Glomerular visceral epithelial cell (primary cell): ENCODE measurements at regions not wholly inside any gene's neighbourhood (a gene's known extent, or its start where the extent isn't known, plus 50 kb on each side); places are given as distances from the start of the nearest gene placed in this dataset.
"Not testable (repeated sequence)": the region's sequence is repeated elsewhere in the genome, so short reads cannot be mapped to it uniquely, and the experiment has no call there.

Experiments used
- DNase-seq: peaks from one replicate; pipeline ENCODE4 v3.0.0-alpha.2; 2016; ENCODE audit errors: extremely low spot score

DNA sequence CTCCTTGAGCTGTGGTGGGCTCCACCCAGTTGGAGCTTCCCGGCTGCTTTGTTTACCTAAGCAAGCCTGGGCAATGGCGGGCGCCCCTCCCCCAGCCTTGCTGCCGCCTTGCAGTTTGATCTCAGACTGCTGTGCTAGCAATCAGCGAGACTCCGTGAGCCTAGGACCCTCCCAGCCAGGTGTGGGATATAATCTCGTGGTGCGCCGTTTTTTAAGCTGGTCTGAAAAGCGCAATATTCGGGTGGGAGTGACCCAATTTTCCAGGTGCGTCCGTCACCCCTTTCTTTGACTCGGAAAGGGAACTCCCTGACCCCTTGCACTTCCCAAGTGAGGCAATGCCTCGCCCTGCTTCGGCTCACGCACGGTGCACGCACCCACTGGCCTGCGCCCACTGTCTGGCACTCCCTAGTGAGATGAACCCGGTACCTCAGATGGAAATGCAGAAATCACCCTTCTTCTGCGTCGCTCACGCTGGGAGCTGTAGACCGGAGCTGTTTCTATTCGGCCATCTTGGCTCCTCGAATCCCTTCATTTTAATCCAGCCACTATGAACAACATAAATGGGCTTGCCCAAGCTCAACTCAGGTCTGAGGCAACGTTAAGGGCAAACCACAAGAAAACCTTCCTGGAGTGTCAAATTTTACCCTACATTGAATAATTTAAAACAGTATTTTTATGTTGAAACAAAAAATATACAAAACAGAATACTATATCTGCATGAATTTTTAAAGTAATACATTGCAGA is 112.4 kb upstream of the CCDC150 start:
- not testable (repeated sequence) for DNase-seq

DNA sequence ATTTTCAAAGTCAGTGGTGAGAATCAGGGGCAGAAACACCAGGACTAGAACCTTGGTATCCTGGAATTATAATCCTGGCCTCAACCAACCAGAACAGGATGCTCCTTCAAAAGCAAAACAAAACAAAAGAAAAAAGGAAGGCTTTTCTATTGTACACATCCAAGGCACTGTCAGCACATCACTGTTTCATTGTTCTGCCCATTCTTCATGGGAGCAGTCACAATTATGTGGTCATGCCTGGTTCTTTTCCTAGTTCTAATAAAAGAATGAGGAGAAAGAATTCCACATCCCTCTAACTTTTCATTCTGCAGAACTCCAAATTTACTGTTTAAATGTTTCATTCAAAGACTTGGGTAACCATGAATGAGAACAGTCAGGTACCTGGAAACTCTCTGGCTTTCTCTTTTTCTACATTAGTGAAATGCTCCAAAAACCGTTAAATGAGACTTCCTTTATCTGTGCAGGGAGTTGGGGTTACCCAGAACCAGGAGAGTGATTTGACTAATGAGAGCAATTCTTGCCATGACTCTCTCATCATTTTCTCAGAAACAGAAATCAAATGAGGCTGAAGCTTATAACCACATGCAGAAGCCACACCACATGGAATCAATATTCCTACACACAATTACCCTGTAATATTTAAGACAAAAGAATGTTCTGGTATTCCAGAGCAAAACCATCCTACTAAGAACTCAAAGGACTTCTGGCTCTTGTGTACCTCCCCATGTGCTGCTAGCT is 110.9 kb upstream of the CCDC150 start:
- no peak for DNase-seq

DNA sequence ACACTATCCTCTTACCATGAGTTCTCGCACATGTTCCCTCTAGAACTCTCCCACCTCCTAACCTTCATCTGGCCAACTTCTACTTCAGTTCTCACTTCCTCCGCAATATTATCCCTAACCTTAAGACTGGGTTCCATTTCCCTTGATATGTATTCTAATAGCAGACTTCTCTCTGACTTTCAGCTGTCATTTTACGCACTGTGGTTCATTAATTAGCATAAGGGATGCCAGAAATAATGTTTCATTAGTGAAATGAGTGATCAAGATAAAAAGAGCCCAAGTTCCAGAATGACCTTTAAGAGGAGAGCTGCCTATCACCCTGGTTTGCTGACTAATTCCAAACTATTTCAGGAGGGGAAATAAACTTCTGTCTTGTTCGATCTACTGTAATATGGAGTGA is 108.6 kb upstream of the CCDC150 start:
- no peak for DNase-seq

DNA sequence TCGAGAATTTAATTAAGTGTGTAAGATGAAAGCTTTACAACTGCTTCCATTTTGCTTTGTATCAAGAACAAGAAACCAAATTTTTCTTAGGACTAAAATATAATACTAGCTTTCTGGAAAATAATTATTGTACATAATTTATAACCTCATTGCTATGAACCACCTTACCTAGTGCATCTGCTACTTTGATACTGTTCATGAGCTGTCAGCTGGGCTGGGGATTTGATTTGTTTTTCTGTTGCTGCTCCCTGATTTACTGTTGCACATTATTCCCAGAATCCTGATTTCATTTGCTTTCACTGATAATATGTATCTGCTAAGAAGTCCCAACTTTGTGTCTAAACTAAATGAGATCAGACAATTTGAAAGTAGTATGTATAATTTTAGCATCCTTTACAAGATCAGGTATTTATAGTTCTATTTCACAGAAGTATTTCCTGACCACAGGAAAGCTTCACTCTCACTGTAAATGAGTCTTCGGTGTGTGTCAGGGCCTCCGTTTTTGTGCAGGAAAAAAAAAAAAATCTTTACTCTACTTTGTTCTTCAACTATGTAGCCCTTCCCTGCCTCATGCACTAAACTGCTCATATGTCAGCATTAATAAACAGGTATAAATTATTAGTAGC is 105.6 kb upstream of the CCDC150 start:
- DNase-seq, result no peak

DNA sequence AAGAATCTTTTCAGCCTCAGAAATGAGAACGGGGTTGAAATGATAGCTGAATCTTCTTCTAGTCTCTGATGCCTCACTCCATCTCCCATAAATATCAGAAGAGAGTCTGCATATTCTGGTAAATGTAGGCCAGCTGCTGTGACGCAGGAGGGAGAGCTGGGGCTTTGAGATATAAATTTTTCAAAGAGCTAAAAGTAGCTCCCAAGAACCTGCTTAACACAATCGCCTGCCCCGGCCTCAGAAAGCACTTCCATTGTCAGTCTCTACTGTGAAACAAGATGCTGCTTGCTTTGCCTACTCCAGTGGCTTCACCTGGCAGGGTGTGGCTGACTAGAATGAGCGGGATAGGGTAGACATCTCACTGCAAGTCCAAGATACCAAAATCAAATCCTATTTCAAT is 105.0 kb upstream of the CCDC150 start:
- no peak for DNase-seq

DNA sequence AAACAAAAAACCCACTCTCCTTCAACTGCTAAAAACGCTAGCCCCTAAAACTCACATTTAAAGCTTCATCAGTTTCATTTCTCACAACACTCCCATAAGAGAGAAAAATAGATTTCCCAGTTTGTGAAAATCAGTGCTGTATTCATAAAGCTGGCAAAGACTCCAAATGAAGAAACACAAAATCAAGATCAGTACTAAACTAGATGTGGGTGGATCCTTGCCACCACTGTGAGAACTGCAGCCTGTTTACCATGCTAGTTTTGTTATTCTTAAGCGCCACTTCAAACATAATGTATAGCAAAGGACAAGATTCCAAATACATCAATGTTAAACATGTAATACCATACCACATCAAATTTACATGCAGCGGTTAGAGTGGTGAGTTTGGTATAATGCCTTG is 104.5 kb upstream of the CCDC150 start:
- no peak for DNase-seq

DNA sequence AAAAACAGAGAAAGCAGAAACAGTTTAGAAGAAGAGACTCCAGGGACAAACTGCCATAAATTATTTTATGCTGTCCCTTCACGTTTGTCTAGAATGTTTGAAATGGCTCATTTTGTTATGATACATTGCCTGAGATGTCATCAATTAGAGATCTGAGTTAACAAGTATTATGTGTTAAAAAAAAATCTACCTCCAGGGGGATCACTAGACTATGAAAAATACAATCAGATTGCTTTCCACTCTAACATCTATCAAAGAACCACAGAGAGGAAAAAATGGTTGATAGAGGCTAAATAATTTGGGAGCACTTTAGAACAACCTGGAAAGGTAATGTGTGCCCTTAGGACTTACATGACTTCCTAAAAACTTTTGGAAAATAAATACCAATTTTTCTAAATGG is 103.8 kb upstream of the CCDC150 start:
- DNase-seq, result no peak

DNA sequence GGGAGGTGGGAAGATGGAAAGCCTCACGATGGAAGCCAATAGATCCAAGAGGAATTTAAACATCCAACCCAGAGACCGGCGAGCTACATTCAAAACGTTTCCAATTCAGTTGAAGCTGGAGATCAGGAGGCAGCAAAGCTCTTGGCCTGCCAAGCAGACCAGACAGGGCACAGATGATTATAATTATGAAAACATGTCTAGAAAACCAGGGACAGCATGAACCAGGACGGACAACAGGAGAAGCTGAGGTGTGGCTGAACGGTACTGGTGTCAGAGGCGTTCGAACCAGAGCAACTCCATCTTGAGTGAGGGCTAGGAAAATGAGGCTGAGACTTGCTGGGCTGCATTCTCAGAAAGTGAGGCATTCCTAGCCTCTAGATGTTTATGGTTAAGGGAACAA is 102.2 kb upstream of the CCDC150 start:
- DNase-seq, result no peak

DNA sequence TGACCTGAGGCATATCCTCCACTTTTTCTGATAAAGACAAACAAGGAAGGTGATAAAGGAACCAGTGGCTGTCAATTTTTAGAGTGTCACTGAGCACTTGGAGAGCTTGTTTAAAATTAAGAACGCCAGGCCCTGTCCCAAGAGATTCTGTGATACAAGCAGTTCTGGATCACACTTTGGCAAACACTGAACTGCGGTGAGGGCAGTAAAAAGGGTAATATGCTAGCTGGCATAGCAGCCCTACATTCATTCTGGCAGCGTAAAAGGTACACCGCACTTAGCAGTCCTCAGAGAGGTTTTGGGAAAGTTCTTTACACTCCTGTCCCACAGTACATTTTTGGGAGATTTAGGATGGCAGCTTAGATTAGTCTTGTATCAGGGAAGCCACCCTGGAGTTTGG is 101.3 kb upstream of the CCDC150 start:
- no peak for DNase-seq

DNA sequence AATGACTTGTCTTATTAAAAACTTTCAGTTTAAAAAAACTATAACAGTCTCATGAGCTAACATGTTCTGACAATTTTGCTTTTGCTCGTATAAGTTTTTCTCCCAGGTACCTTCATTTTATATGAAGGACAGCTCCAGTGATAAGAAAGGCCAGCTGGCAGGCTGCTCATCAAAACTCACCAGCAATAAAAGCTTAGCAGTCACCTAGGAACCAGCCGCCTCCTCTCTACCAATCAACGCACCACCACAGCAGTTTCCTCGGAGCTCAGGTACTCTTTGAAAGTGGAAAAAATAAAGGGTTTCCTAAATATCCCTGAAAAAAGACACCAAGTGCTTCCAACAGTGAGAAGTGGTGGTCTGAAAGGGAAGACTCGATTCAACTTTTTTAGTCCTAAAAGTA is 100.9 kb upstream of the CCDC150 start:
- DNase-seq, result no peak

DNA sequence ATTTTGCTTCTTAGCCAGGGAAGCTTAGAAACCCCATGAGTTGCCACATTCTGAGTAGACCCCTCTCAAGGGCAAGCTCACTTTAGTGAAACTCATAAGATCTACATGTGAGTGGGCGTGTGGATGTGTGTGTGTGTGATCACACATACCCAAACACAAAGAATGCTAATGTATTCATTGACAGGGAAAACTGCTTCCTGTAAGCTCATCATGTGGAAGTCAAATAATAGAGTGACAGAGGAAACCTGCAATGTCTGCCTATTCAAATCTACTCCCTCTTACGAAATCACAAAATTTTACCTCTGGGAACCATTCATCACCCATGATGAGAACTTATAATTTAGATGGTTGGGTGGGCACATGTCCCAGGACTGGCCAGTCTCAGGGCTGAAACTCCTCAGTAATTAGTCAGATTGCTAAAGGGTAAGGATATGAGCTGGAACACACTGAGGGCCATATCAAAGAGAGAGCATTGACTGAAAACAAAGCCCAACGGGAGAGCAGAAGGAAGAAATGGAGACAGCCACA is 94.5 kb upstream of the CCDC150 start:
- DNase-seq, result no peak

DNA sequence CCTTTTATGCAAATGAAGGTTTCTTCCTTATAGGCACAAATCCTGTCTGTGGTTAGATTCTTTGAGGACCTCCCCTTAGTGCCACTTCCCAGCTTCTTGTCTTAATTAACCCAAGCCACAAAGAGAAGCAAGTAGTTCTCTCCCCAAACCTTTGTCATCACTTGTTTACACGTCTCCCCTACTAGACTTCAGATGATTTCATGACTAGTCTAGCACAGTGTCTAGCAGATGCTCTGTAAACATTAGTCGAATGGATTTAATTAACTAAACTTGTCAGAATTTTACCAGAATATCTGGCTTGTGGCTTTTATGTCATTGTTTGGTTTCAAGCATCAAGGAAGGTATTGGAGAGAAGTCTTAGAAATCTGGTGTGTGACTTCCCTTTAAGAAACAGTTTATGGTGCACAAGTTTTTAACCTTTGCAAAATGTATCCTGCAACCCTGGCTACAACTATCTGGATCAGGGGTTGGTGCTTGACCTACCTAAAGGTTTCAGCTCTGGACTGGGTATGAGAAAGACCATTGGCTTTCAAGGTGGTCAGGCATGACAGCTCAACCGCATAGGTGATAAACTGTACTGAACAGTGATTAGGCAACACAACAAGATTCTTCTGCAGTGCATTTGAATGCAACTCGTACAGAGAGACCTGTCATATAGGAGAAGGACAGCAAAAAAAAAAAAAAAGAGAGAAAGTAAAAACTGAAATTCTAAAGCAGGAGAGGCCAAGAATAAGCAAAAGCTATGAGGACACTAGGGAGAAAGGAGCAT is 93.2 kb upstream of the CCDC150 start:
- peak; percentile 12 for DNase-seq

DNA sequence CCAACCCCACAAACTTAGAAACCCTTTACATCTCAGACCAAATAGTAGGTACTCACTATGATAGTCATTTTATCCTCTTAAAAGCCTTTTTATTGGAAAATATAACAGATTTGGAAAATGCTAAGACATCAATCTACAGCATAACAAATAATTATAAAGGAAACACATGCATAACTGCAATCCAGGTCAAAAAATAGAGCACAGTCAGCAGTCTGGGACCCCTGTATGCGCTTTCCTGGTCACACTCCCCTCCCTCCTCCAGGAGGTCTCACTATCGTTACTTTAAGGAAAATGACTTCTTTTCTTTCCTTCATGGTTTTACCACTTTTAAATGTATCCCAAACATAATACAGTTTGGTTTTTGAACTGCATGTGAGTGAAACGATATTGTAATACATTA is 90.5 kb upstream of the CCDC150 start:
- no peak for DNase-seq

DNA sequence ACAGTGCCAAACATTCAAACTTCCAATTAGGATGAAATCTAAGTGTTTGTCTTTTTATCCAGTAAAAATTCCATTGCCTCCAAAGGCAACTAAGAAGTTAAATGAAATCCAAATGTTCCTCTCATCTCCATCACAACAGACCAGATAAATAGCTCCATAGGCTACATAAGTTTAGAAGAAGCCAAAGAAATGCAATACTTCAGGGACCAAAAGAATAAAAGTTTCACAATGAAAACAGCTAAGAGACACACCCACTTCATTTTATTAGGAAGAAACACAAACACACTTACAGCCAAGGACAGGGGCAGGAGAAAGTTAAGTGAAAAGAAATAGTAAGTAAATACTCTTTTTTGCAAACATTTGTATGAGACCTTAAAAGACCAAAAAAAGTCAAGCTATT is 88.5 kb upstream of the CCDC150 start:
- DNase-seq, result no peak

DNA sequence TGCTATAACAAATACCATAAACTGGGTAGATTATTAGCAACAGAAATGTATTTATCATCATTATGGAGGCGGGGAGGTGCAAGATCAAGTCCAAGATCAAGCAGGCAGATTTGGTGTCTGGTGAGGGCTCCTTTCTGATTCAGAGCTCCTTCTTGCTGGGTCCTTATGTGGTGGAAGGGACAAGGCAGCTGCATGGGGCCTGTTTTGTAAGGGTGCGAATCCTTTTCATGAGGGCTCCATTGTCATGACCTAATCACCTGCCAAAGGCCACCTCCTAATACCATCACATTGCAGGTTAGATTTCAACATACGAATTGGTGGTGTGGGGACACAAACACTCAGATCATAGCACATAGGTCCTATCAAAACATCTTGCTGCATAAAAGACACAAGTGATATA is 84.4 kb upstream of the CCDC150 start:
- DNase-seq, result no peak

DNA sequence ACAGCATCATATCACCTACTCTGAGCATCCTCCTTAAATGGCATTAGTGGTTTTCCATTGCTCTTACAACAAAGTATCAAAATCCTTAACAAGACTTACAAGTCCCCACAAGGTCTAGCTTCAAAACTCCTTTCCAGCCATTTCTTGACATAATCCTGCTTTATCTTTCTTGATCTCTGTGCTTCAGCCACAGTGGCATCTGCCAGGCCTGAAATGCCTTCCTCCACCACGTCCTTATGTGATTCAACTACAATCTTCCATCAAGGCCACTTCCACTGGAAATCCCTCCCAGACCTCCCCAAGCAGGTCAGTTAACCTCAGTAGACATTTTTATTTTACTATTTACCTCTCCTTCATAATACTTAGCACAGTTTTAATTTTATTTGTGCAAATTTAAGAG is 83.8 kb upstream of the CCDC150 start:
- DNase-seq, result no peak

DNA sequence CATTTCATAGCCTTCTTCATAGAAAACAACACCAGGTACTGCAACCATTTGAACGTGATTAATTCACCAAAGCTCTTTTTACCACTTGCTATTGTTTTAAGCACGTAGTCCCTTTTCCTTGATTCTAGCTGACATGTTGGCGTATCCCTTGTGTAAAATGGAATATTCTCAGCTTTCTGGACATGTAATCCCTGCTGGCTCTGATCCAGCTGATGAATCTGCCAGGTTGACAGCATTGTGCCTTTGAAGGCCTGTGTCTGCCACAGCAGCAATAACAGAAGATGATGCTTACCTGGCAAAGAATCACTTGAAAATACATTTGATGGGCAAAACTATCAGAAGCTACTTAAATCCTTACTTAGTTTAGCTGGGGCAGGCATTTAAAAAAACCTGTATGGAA is 81.0 kb upstream of the CCDC150 start:
- no peak for DNase-seq

DNA sequence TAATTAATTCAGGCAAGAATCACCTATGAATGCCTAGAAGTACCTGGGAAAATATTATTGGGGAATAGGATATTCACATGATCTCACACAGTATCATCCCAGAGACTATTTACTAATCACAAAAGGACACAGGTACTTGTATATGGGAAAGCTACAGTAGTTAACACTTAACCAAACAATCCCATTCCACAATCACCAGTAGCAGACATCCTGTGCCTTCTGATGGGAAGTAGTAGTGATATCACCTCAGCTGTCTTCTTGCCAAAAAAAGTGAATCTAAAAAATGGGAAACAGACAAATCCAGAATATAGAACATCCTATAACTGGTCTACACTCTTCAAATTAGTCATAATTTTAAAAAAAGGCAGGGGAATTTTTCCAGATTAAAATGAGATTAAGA is 75.6 kb upstream of the CCDC150 start:
- no peak for DNase-seq

DNA sequence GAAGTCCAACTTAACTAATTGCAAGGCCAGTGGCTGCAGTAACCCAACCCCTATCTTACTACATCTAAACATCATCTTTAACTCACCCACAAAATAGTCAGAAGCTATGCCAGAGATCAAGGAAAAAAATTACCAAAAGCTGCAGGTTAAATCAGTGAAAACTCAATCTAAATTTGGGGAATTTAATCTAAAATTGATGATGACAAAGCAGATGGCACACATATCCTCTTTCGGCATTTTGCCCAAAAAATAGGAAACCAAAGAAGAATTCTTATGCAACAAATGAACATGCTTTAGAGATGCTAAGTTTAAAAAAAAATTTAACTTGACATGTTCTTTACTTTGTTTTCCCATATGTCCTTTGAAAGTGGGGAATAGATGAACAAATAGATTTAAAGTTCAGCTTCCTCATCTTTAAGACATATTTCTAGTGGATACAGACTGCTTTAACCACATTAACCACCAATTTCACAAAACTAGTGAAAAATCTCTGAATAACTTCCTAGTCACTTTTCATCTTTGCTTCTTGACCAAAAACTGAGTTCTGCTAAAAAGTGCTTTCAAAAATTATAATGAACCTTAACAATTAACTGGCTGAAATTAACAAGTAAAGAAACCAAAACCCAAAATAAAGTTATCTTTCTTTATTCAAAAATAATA is 74.3 kb upstream of the CCDC150 start:
- DNase-seq, result no peak

DNA sequence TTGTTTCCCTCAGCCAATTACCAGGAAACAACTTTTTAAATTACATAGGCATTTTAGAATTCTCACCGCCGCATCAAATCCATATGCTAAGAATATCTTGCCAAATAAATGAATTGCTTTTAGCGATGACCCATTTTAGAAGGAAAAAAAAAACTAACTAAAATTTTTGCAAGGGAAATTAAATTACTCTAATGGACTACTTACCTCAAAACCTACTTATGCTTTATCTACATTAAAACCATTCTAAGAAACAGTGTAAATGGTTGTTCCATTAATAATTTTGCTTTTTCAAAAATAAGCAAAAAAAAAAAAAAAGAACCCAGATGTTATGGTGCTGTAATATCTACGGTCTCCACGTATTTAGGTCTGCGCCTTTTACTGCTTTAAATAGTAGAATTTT is 73.5 kb upstream of the CCDC150 start:
- no peak for DNase-seq

DNA sequence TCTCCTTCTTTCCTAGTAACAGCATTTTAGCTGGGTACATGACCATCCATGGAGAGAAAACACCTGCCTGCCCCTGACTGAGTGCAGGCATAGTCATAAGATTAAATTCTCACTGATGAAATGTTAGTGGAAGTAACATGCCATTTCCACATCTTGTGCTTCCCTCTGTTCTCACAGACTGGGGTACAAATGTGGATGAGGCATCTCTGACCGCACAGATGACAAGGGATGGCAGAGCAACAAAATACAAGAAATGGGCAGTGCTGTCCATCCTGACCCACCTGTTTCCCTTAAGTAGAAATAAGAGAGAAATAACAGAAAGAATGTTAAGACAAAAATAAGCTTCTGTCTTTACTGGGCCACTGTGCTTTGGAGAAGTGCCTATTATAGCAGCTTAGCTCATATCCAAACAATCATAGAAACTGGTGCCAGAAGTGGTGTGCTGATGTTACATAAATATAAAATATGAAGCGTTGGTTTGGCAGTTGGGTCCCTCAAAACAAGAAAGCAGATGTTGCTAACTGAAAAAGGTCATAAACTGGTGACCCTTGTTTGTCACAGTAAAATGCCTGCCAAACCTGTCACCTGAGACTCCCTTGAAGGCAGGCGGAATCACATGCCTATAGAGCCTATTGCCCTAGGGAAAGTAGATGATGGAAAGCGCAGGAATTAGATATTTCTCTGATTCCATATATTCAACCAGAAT is 72.4 kb upstream of the CCDC150 start:
- no peak for DNase-seq
